ENCODE measurements at regions not wholly inside any gene's neighbourhood (a gene's known extent, or its start where the extent isn't known, plus 50 kb on each side); places are given as distances from the start of the nearest gene placed in this dataset.

- Histone ChIP-seq H4K20me1 (ENCODE audit: insufficient read depth, low read length) (no peaks in the 10 kb centered on the region), H3K79me2 (ENCODE audit: insufficient read depth, low read length) (no peaks in the 10 kb centered on the region), H3K4me3 (ENCODE audit: insufficient read depth, low read depth, low read length) (no peak overlapping the region), H3K27ac (ENCODE audit: low read depth, low read length) (no peak overlapping the region), H3K9ac (ENCODE audit: low read length) (no peak overlapping the region), H2AFZ (ENCODE audit: low read depth, low read length) (no peak overlapping the region), H3K27me3 (ENCODE audit: insufficient read depth, low read length) (no peaks in the 10 kb centered on the region), H3K36me3 (ENCODE audit: insufficient read depth, low read length) (no peaks in the 10 kb centered on the region), H3K4me1 (ENCODE audit: insufficient read depth, low read length) (no peaks in the 10 kb centered on the region), H3K9me3 (ENCODE audit: insufficient read depth, low read depth, low read length) (no peaks in the 10 kb centered on the region), H3K4me2 (ENCODE audit: low read length) (no peak overlapping the region)
- Mint-ChIP-seq H3K36me3 (ENCODE audit: low read depth, unreplicated experiment) (no peaks in the 10 kb centered on the region), H3K27ac (ENCODE audit: unreplicated experiment) (no peak overlapping the region), H3K9me3 (ENCODE audit: unreplicated experiment) (no peaks in the 10 kb centered on the region), H3K4me1 (ENCODE audit: low read depth, unreplicated experiment) (no peaks in the 10 kb centered on the region), H3K27me3 (ENCODE audit: low read depth, unreplicated experiment) (no peaks in the 10 kb centered on the region), H3K4me3 (ENCODE audit: unreplicated experiment) (no peak overlapping the region)
- FAIRE-seq = no peak
- DNase-seq (ENCODE audit: low read depth) = no peak
- TF ChIP-seq EZH2 (IDR thresholded peaks at IDR 0.05; ENCODE audit: insufficient read depth, low read length) = no peak
- no peak for TF ChIP-seq CTCF (IDR thresholded peaks at IDR 0.05; ENCODE audit: insufficient read depth, low read depth, low read length)
These were observed 75.3 kb downstream of the NAP1L3 start for GRCh38 chrX:93598076-93598475.

- no peaks in the 10 kb centered on the region for H3K27me3 ChIP-seq (ENCODE audit: insufficient read depth, low read length)
- H3K9me3 ChIP-seq (ENCODE audit: insufficient read depth, low read depth, low read length) = no peaks in the 10 kb centered on the region
- no peaks in the 10 kb centered on the region for H3K4me1 ChIP-seq (ENCODE audit: insufficient read depth, low read length)
- H3K36me3 ChIP-seq (ENCODE audit: insufficient read depth, low read length) = no peaks in the 10 kb centered on the region
- no peak overlapping the region for H3K9ac ChIP-seq (ENCODE audit: low read length)
- H3K4me1 Mint-ChIP-seq (ENCODE audit: low read depth, unreplicated experiment) = no peaks in the 10 kb centered on the region
- H3K4me2 ChIP-seq (ENCODE audit: low read length) = no peak overlapping the region
- H3K4me3 Mint-ChIP-seq (ENCODE audit: unreplicated experiment) = no peak overlapping the region
- FAIRE-seq (no peak), DNase-seq (ENCODE audit: low read depth) (no peak)
- H3K27ac Mint-ChIP-seq (ENCODE audit: unreplicated experiment) = no peak overlapping the region
- no peak overlapping the region for H3K4me3 ChIP-seq (ENCODE audit: insufficient read depth, low read depth, low read length)
- H2AFZ ChIP-seq (ENCODE audit: low read depth, low read length) = no peak overlapping the region
- no peaks in the 10 kb centered on the region for H3K9me3 Mint-ChIP-seq (ENCODE audit: unreplicated experiment)
- no peaks in the 10 kb centered on the region for H3K27me3 Mint-ChIP-seq (ENCODE audit: low read depth, unreplicated experiment)
- no peaks in the 10 kb centered on the region for H3K79me2 ChIP-seq (ENCODE audit: insufficient read depth, low read length)
- TF ChIP-seq EZH2 (IDR thresholded peaks at IDR 0.05; ENCODE audit: insufficient read depth, low read length) = no peak
- no peak for TF ChIP-seq CTCF (IDR thresholded peaks at IDR 0.05; ENCODE audit: insufficient read depth, low read depth, low read length)
- no peak overlapping the region for H3K27ac ChIP-seq (ENCODE audit: low read depth, low read length)
- H3K36me3 Mint-ChIP-seq (ENCODE audit: low read depth, unreplicated experiment) = no peaks in the 10 kb centered on the region
- no peaks in the 10 kb centered on the region for H4K20me1 ChIP-seq (ENCODE audit: insufficient read depth, low read length)
These were observed 78.6 kb downstream of the NAP1L3 start for GRCh38 chrX:93594780-93595179.

GRCh38 chrX:93593966-93594365 is 79.4 kb downstream of the NAP1L3 start:
- Histone ChIP-seq H3K4me1 (ENCODE audit: insufficient read depth, low read length) (no peaks in the 10 kb centered on the region), H3K9ac (ENCODE audit: low read length) (no peak overlapping the region), H3K4me2 (ENCODE audit: low read length) (no peak overlapping the region), H3K4me3 (ENCODE audit: insufficient read depth, low read depth, low read length) (no peak overlapping the region), H3K27me3 (ENCODE audit: insufficient read depth, low read length) (no peaks in the 10 kb centered on the region), H3K79me2 (ENCODE audit: insufficient read depth, low read length) (no peaks in the 10 kb centered on the region), H3K27ac (ENCODE audit: low read depth, low read length) (no peak overlapping the region), H4K20me1 (ENCODE audit: insufficient read depth, low read length) (no peaks in the 10 kb centered on the region), H3K9me3 (ENCODE audit: insufficient read depth, low read depth, low read length) (no peaks in the 10 kb centered on the region), H2AFZ (ENCODE audit: low read depth, low read length) (no peak overlapping the region), H3K36me3 (ENCODE audit: insufficient read depth, low read length) (no peaks in the 10 kb centered on the region)
- Mint-ChIP-seq H3K4me3 (ENCODE audit: unreplicated experiment) (no peak overlapping the region), H3K27me3 (ENCODE audit: low read depth, unreplicated experiment) (no peaks in the 10 kb centered on the region), H3K36me3 (ENCODE audit: low read depth, unreplicated experiment) (no peaks in the 10 kb centered on the region), H3K27ac (ENCODE audit: unreplicated experiment) (no peak overlapping the region), H3K9me3 (ENCODE audit: unreplicated experiment) (no peaks in the 10 kb centered on the region), H3K4me1 (ENCODE audit: low read depth, unreplicated experiment) (no peaks in the 10 kb centered on the region)
- FAIRE-seq (peak; percentile 97), DNase-seq (ENCODE audit: low read depth) (no peak)
- no peak for TF ChIP-seq EZH2 (IDR thresholded peaks at IDR 0.05; ENCODE audit: insufficient read depth, low read length)
- no peak for TF ChIP-seq CTCF (IDR thresholded peaks at IDR 0.05; ENCODE audit: insufficient read depth, low read depth, low read length)

Data from astrocyte (in vitro differentiated cells and primary cell).